ENCODE measurements at regions not wholly inside any gene's neighbourhood (a gene's known extent, or its start where the extent isn't known, plus 50 kb on each side); places are given as distances from the start of the nearest gene placed in this dataset.

DNA sequence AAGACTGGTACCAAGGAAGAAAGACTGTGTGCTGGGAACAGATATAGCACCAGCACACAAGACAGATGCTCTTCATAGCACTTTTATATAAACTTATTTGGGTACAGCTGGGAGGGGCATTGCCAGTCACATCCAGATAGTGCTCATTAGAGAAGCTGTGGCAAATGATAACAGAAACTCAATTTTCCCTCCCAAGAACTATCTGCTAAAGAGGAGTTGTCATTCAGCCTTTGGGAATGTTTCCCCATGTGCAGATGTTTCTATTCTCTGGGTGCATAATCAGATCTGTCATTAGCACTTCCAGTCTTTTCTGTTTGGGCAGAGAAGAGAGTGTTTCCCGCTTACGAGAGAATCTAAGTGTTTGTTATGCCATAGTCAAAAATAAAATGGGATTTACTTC lies 714.9 kb upstream of the MDGA2 start:
- BruUV-seq (replicated peaks) = no TSS peak
- RAD21 ChIA-PET (ENCODE audit: low non-redundant PET in 1 of 2, low total read pairs in 2 of 2, uncharacterized antibody in 2 of 2, unreplicated experiment in 2 of 2) = no interaction called here
- ATAC-seq = no peak
- Histone ChIP-seq H3K9me3 (ENCODE audit: control insufficient read depth in 1 of 2, insufficient read depth in 1 of 2, low read depth in 1 of 2, low read length in 2 of 2) (no peaks in the 10 kb centered on the region), H3K27me3 (ENCODE audit: insufficient read depth, low read length) (no peaks in the 10 kb centered on the region), H3K4me3 (replicated peaks in 1 of 2; ENCODE audit: low read depth in 1 of 2, low read length in 2 of 2) (no peak overlapping the region), H3K36me3 (ENCODE audit: control insufficient read depth in 1 of 2, insufficient read depth in 2 of 2, low read length in 2 of 2) (no peaks in the 10 kb centered on the region), H3K4me2 (ENCODE audit: low read length) (no peak overlapping the region), H3K79me2 (ENCODE audit: insufficient read depth, low read length) (no peaks in the 10 kb centered on the region), H3K9ac (ENCODE audit: low read length) (no peak overlapping the region), H3K9me2 (ENCODE audit: insufficient read depth) (no peaks in the 10 kb centered on the region), H2AFZ (ENCODE audit: low read depth, low read length, poor library complexity, severe bottlenecking) (no peak overlapping the region), H3K4me1 (ENCODE audit: control insufficient read depth in 1 of 2, insufficient read depth in 2 of 2, low read length in 2 of 2) (no peaks in the 10 kb centered on the region), H3K27ac (ENCODE audit: low read depth, low read length) (no peak overlapping the region), H4K20me1 (ENCODE audit: insufficient read depth) (no peaks in the 10 kb centered on the region)
- no peak for TF ChIP-seq YY1 (IDR thresholded peaks at IDR 0.05; ENCODE audit: extremely low read depth, insufficient replicate concordance, low read depth, low read length)
- TF ChIP-seq CBX3 (IDR thresholded peaks at IDR 0.05; ENCODE audit: low read depth) = no peak
- TF ChIP-seq RAD21 (IDR thresholded peaks at IDR 0.05; ENCODE audit: low read depth) = no peak
- no peak for TF ChIP-seq JUND (IDR thresholded peaks at IDR 0.05)
- no peak for TF ChIP-seq ZNF274 (IDR thresholded peaks at IDR 0.05; ENCODE audit: low read depth, low read length)
- TF ChIP-seq EGR1 (IDR thresholded peaks at IDR 0.05; ENCODE audit: low read depth) = no peak
- POLR2A ChIA-PET = no interaction called here
- no peak for DNase-seq (ENCODE audit: low read depth, low spot score)
- CTCF ChIA-PET = no interaction called here
- intact Hi-C loops (cut with micrococcal nuclease) = no loop called here

DNA sequence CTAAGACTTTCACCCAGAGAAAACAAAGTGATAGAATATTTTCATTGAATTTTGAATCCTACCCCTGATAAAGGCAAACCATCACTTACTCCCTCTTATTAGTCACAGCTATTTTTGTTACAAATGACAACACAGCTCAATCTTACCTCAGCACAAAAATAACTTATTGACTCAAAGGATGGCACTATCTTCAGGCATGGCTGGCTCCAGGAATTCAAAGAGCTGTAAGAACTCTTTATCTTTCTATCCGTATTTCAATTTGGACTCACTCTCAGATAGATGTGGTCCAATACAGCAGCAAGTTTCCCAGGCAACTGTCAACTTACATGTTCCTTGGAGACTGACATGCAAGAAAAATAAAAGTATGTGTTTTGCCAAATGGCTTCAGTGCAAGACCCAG lies 709.4 kb upstream of the MDGA2 start:
- no peaks in the 10 kb centered on the region for H3K27me3 ChIP-seq (ENCODE audit: insufficient read depth, low read length)
- ATAC-seq = no peak
- H3K9ac ChIP-seq (ENCODE audit: low read length) = no peak overlapping the region
- no peaks in the 10 kb centered on the region for H3K4me1 ChIP-seq (ENCODE audit: control insufficient read depth in 1 of 2, insufficient read depth in 2 of 2, low read length in 2 of 2)
- H3K4me2 ChIP-seq (ENCODE audit: low read length) = no peak overlapping the region
- no peak for DNase-seq (ENCODE audit: low read depth, low spot score)
- H3K9me3 ChIP-seq (ENCODE audit: control insufficient read depth in 1 of 2, insufficient read depth in 1 of 2, low read depth in 1 of 2, low read length in 2 of 2) = no peaks in the 10 kb centered on the region
- no peaks in the 10 kb centered on the region for H4K20me1 ChIP-seq (ENCODE audit: insufficient read depth)
- ChIA-PET POLR2A (no interaction called here), CTCF (no interaction called here), RAD21 (ENCODE audit: low non-redundant PET in 1 of 2, low total read pairs in 2 of 2, uncharacterized antibody in 2 of 2, unreplicated experiment in 2 of 2) (no interaction called here)
- no peaks in the 10 kb centered on the region for H3K9me2 ChIP-seq (ENCODE audit: insufficient read depth)
- TF ChIP-seq YY1 (IDR thresholded peaks at IDR 0.05; ENCODE audit: extremely low read depth, insufficient replicate concordance, low read depth, low read length) = no peak
- TF ChIP-seq RAD21 (IDR thresholded peaks at IDR 0.05; ENCODE audit: low read depth) = no peak
- TF ChIP-seq, protein P1, sequence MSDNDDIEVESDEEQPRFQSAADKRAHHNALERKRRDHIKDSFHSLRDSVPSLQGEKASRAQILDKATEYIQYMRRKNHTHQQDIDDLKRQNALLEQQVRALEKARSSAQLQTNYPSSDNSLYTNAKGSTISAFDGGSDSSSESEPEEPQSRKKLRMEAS (IDR thresholded peaks at IDR 0.05) = no peak
- no peak for TF ChIP-seq JUND (IDR thresholded peaks at IDR 0.05)
- TF ChIP-seq EGR1 (IDR thresholded peaks at IDR 0.05; ENCODE audit: low read depth) = no peak
- no peak for TF ChIP-seq EZH2phosphoT487 (IDR thresholded peaks at IDR 0.05; ENCODE audit: borderline replicate concordance)
- TF ChIP-seq EZH2 (IDR thresholded peaks at IDR 0.05) = no peak
- no peaks in the 10 kb centered on the region for H3K36me3 ChIP-seq (ENCODE audit: control insufficient read depth in 1 of 2, insufficient read depth in 2 of 2, low read length in 2 of 2)
- H2AFZ ChIP-seq (ENCODE audit: low read depth, low read length, poor library complexity, severe bottlenecking) = no peak overlapping the region
- no peaks in the 10 kb centered on the region for H3K79me2 ChIP-seq (ENCODE audit: insufficient read depth, low read length)
- intact Hi-C loops (cut with micrococcal nuclease) = no loop called here
- H3K4me3 ChIP-seq (replicated peaks in 1 of 2; ENCODE audit: low read depth in 1 of 2, low read length in 2 of 2) = no peak overlapping the region
- no peak overlapping the region for H3K27ac ChIP-seq (ENCODE audit: low read depth, low read length)
- no TSS peak for BruUV-seq (replicated peaks)
